ENCODE measurements at regions not wholly inside any gene's neighbourhood (a gene's known extent, or its start where the extent isn't known, plus 50 kb on each side); places are given as distances from the start of the nearest gene placed in this dataset.

DNA sequence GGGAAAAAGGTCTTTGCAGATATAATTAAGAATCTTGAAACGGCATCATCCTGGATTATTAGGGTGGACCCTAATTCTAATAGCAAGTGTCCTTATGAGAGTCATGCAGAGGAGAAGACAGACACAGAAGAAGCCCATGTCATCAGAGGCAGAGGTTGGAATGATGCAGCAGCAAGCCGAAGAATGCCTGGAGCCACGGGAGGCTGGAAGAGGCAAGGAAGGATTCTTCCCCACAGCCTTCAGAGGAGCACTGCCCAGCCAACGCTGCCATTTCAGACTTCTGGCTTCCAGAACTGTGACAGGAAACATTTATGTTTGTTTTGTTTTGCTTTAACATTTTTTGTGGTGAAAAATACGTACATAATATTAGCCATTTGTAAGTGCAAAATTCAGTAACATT is 72.3 kb downstream of the MCFD2 start:
- peaks cover 29% of the 10 kb centered on the region for H3K4me1 ChIP-seq
- 75% methylated on average over 5 of the region's 5 CpGs for WGBS (ENCODE audit: missing lambda C conversion rate)
- no peak overlapping the region for H3K4me2 ChIP-seq
- H3K4me3 ChIP-seq, result no peak overlapping the region
- CTCF ChIA-PET, result interaction anchor here (1.1 kb wide), 1 partner anchor 186 kb away, joined by 3 read pairs; no protein-coding TSS in a partner anchor
- no peaks in the 10 kb centered on the region for H3K9me3 ChIP-seq
- ATAC-seq (no peak), FAIRE-seq (no peak), DNase-seq (ENCODE audit: low read depth in 1 of 2, low spot score in 1 of 2) (no peak)
- TF ChIP-seq JUNB (IDR thresholded peaks at IDR 0.05) (no peak), HOXB5 (CRISPR knock-in tag; IDR thresholded peaks at IDR 0.05) (no peak), CBX8 (IDR thresholded peaks at IDR 0.05) (no peak), GATA3 (IDR thresholded peaks at IDR 0.05; ENCODE audit: borderline replicate concordance) (no peak), NR3C1 (IDR thresholded peaks at IDR 0.05) (no peak), RAD21 (conservative IDR thresholded peaks at IDR 0.05 in 1 of 2, IDR thresholded peaks at IDR 0.05 in 1 of 2) (no peak), SMC3 (IDR thresholded peaks at IDR 0.05) (no peak), CBX2 (IDR thresholded peaks at IDR 0.05; ENCODE audit: borderline replicate concordance, low read depth) (no peak), RFX5 (IDR thresholded peaks at IDR 0.05) (no peak), FOXS1 (CRISPR knock-in tag; IDR thresholded peaks at IDR 0.05) (no peak), ZC3H11A (IDR thresholded peaks at IDR 0.05) (no peak), MAX (IDR thresholded peaks at IDR 0.05) (no peak)
- TF ChIP-seq, protein P1, sequence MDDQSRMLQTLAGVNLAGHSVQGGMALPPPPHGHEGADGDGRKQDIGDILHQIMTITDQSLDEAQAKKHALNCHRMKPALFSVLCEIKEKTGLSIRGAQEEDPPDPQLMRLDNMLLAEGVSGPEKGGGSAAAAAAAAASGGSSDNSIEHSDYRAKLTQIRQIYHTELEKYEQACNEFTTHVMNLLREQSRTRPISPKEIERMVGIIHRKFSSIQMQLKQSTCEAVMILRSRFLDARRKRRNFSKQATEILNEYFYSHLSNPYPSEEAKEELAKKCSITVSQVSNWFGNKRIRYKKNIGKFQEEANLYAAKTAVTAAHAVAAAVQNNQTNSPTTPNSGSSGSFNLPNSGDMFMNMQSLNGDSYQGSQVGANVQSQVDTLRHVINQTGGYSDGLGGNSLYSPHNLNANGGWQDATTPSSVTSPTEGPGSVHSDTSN (IDR thresholded peaks at IDR 0.05), result no peak
- TF ChIP-seq, protein P2, sequence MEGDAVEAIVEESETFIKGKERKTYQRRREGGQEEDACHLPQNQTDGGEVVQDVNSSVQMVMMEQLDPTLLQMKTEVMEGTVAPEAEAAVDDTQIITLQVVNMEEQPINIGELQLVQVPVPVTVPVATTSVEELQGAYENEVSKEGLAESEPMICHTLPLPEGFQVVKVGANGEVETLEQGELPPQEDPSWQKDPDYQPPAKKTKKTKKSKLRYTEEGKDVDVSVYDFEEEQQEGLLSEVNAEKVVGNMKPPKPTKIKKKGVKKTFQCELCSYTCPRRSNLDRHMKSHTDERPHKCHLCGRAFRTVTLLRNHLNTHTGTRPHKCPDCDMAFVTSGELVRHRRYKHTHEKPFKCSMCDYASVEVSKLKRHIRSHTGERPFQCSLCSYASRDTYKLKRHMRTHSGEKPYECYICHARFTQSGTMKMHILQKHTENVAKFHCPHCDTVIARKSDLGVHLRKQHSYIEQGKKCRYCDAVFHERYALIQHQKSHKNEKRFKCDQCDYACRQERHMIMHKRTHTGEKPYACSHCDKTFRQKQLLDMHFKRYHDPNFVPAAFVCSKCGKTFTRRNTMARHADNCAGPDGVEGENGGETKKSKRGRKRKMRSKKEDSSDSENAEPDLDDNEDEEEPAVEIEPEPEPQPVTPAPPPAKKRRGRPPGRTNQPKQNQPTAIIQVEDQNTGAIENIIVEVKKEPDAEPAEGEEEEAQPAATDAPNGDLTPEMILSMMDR (IDR thresholded peaks at IDR 0.05), result no peak
- peak overlapping the region in 1 of 2 experiments; percentile 54; a peak in 3 of 6 replicates for H3K27ac ChIP-seq
- POLR2A ChIA-PET, result no interaction called here

DNA sequence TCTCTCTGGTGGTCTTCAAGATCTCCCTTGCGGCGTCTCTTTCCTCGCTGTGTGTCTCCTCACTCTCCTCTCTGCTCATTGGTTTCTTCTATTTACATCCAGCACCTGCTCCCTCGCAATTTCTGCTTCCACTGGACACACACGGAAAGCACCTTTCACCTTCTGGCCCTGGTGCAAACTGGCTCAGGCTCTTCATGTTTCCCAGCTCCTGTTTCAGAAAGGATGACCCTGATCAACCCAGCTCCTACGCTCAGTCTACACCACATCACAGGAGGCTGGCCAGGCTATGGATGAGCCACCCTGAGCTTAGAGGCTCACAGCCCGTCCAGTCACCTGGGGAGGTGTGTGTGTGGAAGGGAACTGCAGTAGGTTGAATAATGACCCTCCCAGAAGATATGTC is 72.7 kb downstream of the MCFD2 start:
- WGBS (ENCODE audit: missing lambda C conversion rate), result 90% methylated on average over 7 of the region's 7 CpGs
- H3K9me3 ChIP-seq, result no peaks in the 10 kb centered on the region
- ChIA-PET CTCF (interaction anchor here (1.1 kb wide), 1 partner anchor 186 kb away, joined by 3 read pairs; no protein-coding TSS in a partner anchor), POLR2A (no interaction called here)
- TF ChIP-seq HOXA7 (CRISPR knock-in tag; IDR thresholded peaks at IDR 0.05) (no peak), NFE2L2 (conservative IDR thresholded peaks at IDR 0.05; ENCODE audit: low read length) (no peak), ATOH8 (CRISPR knock-in tag; IDR thresholded peaks at IDR 0.05; ENCODE audit: low read depth) (no peak), FOSB (CRISPR knock-in tag; IDR thresholded peaks at IDR 0.05) (no peak), CBX8 (IDR thresholded peaks at IDR 0.05) (no peak), EHF (CRISPR knock-in tag; IDR thresholded peaks at IDR 0.05) (no peak), CEBPB (IDR thresholded peaks at IDR 0.05) (no peak), ZSCAN20 (CRISPR knock-in tag; IDR thresholded peaks at IDR 0.05) (no peak), RCOR1 (IDR thresholded peaks at IDR 0.05; ENCODE audit: low read depth, low read length) (no peak), HOXB13 (CRISPR knock-in tag; IDR thresholded peaks at IDR 0.05; ENCODE audit: low read depth) (no peak), ESRRA (IDR thresholded peaks at IDR 0.05; ENCODE audit: borderline replicate concordance, low read length) (no peak), GATA3 (IDR thresholded peaks at IDR 0.05; ENCODE audit: borderline replicate concordance) (no peak), HDAC2 (IDR thresholded peaks at IDR 0.05) (no peak), BHLHE40 (IDR thresholded peaks at IDR 0.05; ENCODE audit: low read depth, low read length) (no peak), POLR2AphosphoS2 (conservative IDR thresholded peaks at IDR 0.05; ENCODE audit: low read length) (no peak), ZFP36 (IDR thresholded peaks at IDR 0.05; ENCODE audit: borderline replicate concordance, partially characterized antibody) (no peak), SREBF2 (IDR thresholded peaks at IDR 0.05) (no peak)
- TF ChIP-seq, protein P3, sequence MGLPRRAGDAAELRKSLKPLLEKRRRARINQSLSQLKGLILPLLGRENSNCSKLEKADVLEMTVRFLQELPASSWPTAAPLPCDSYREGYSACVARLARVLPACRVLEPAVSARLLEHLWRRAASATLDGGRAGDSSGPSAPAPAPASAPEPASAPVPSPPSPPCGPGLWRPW (IDR thresholded peaks at IDR 0.05), result no peak
- TF ChIP-seq, protein P4, sequence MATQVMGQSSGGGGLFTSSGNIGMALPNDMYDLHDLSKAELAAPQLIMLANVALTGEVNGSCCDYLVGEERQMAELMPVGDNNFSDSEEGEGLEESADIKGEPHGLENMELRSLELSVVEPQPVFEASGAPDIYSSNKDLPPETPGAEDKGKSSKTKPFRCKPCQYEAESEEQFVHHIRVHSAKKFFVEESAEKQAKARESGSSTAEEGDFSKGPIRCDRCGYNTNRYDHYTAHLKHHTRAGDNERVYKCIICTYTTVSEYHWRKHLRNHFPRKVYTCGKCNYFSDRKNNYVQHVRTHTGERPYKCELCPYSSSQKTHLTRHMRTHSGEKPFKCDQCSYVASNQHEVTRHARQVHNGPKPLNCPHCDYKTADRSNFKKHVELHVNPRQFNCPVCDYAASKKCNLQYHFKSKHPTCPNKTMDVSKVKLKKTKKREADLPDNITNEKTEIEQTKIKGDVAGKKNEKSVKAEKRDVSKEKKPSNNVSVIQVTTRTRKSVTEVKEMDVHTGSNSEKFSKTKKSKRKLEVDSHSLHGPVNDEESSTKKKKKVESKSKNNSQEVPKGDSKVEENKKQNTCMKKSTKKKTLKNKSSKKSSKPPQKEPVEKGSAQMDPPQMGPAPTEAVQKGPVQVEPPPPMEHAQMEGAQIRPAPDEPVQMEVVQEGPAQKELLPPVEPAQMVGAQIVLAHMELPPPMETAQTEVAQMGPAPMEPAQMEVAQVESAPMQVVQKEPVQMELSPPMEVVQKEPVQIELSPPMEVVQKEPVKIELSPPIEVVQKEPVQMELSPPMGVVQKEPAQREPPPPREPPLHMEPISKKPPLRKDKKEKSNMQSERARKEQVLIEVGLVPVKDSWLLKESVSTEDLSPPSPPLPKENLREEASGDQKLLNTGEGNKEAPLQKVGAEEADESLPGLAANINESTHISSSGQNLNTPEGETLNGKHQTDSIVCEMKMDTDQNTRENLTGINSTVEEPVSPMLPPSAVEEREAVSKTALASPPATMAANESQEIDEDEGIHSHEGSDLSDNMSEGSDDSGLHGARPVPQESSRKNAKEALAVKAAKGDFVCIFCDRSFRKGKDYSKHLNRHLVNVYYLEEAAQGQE (IDR thresholded peaks at IDR 0.05), result no peak
- TF ChIP-seq, protein P1 (IDR thresholded peaks at IDR 0.05), result no peak
- no peak overlapping the region for H3K4me3 ChIP-seq
- no peak for FAIRE-seq
- no peak for ATAC-seq
- no peak overlapping the region for H3K4me2 ChIP-seq
- H3K27ac ChIP-seq, result peak overlapping the region in 1 of 2 experiments; percentile 54; a peak in 3 of 6 replicates
- H3K4me1 ChIP-seq, result peaks cover 25% of the 10 kb centered on the region
- no peak for DNase-seq (ENCODE audit: low read depth in 1 of 2, low spot score in 1 of 2)

All from A549 (cell line).